CD14-positive monocyte (primary cell): ENCODE measurements at regions not wholly inside any gene's neighbourhood (a gene's known extent, or its start where the extent isn't known, plus 50 kb on each side); places are given as distances from the start of the nearest gene placed in this dataset.

Source experiments
- DNase-seq, 3 donors: peaks; one replicate each; pipeline ENCODE4 v3.0.0-alpha.2; 2011 to 2022
- H2AFZ ChIP-seq: 2 replicates; pipeline ENCODE4 v1.6.0; 2012; ENCODE audit warnings: mild to moderate bottlenecking, low read depth, low read length, inconsistent platforms; ENCODE audit not compliant: insufficient read depth, poor library complexity, severe bottlenecking
- H3K27ac ChIP-seq, 2 donors: 1 replicate in 1 of 2; 2 replicates in 1 of 2; pipeline ENCODE4 v1.5.1; 2012 to 2013; ENCODE audit warnings: low read length in 2 of 2, control low read depth in 1 of 2, inconsistent platforms in 1 of 2, low read depth in 1 of 2, mild to moderate bottlenecking in 1 of 2
- H3K27me3 ChIP-seq, 2 donors: one replicate each; pipeline versions ENCODE4 v1.6.0 to v1.6.1; 2011 to 2013; ENCODE audit warnings: low read length in 2 of 2; ENCODE audit not compliant: control insufficient read depth in 2 of 2, insufficient read depth in 2 of 2
- H3K36me3 ChIP-seq, 2 donors: replicated peaks in 1 of 2; 1 replicate in 1 of 2; 2 replicates in 1 of 2; pipeline versions ENCODE4 v1.5.1 to v1.6.1; 2012 to 2013; ENCODE audit warnings: low read length in 2 of 2, control low read depth in 1 of 2, inconsistent platforms in 1 of 2, mild to moderate bottlenecking in 1 of 2; ENCODE audit not compliant: insufficient read depth in 2 of 2, control insufficient read depth in 1 of 2
- H3K4me1 ChIP-seq, 2 donors: 1 replicate in 1 of 2; 2 replicates in 1 of 2; pipeline versions ENCODE4 v1.5.1 to v1.6.1; 2012 to 2013; ENCODE audit warnings: low read length in 2 of 2, control low read depth in 1 of 2, inconsistent platforms in 1 of 2, mild to moderate bottlenecking in 1 of 2, moderate library complexity in 1 of 2; ENCODE audit not compliant: insufficient read depth in 2 of 2, control insufficient read depth in 1 of 2
- H3K4me2 ChIP-seq: replicated peaks from 2 replicates; pipeline ENCODE3; 2012; ENCODE audit warnings: low read length, moderate library complexity, mild to moderate bottlenecking; ENCODE audit not compliant: poor library complexity, severe bottlenecking; ENCODE audit errors: extremely low read depth
- H3K4me3 ChIP-seq, 3 experiments: fragments of 200-600 bp in 1 of 3; sonication (generic) in 1 of 3; replicated peaks in 1 of 3; 1 replicate in 2 of 3; 2 replicates in 1 of 3; pipeline ENCODE4 v1.5.1; 2011 to 2013; ENCODE audit warnings: low read length in 3 of 3, mild to moderate bottlenecking in 3 of 3, control low read depth in 2 of 3, low read depth in 2 of 3, inconsistent platforms in 1 of 3, moderate library complexity in 1 of 3
- H3K79me2 ChIP-seq: 2 replicates; pipeline ENCODE4 v1.6.0; 2012; ENCODE audit warnings: mild to moderate bottlenecking, control low read depth, inconsistent platforms, low read length, moderate library complexity; ENCODE audit not compliant: insufficient read depth
- H3K9ac ChIP-seq: 2 replicates; pipeline ENCODE4 v1.6.0; 2017; ENCODE audit warnings: low read length, mild to moderate bottlenecking; ENCODE audit not compliant: insufficient read depth, poor library complexity, severe bottlenecking
- H3K9me3 ChIP-seq, 2 donors: replicated peaks in 1 of 2; 1 replicate in 1 of 2; 2 replicates in 1 of 2; pipeline versions ENCODE4 v1.5.1 to v1.6.1; 2012 to 2013; ENCODE audit warnings: low read length in 2 of 2, control low read depth in 1 of 2; ENCODE audit not compliant: control insufficient read depth in 1 of 2, insufficient read depth in 1 of 2
- H4K20me1 ChIP-seq: 2 replicates; pipeline ENCODE4 v1.6.0; 2012; ENCODE audit warnings: mild to moderate bottlenecking, low read length, control low read depth, moderate library complexity; ENCODE audit not compliant: insufficient read depth
- H3K27ac Mint-ChIP-seq, 7 donors: one replicate each; pipeline ENCODE4 v1.8.0; 2020; ENCODE audit warnings: mild to moderate bottlenecking in 7 of 7, mixed read lengths in 7 of 7, moderate library complexity in 6 of 7, inconsistent platforms in 2 of 7
- H3K27me3 Mint-ChIP-seq, 3 donors: one replicate each; pipeline ENCODE4 v1.8.0; 2021 to 2022; ENCODE audit warnings: low read depth in 3 of 3, mild to moderate bottlenecking in 3 of 3, mixed read lengths in 3 of 3, moderate library complexity in 3 of 3, inconsistent platforms in 1 of 3
- H3K36me3 Mint-ChIP-seq, 2 donors: one replicate each; pipeline ENCODE4 v1.8.0; 2020; ENCODE audit warnings: mixed read lengths in 2 of 2, inconsistent platforms in 1 of 2, mild to moderate bottlenecking in 1 of 2
- H3K4me1 Mint-ChIP-seq: one replicate; pipeline ENCODE4 v1.8.0; 2020; ENCODE audit warnings: mild to moderate bottlenecking, mixed read lengths
- H3K4me3 Mint-ChIP-seq, 2 donors: one replicate each; pipeline ENCODE4 v1.8.0; 2020; ENCODE audit warnings: mild to moderate bottlenecking in 2 of 2, mixed read lengths in 2 of 2, moderate library complexity in 1 of 2
- H3K9me3 Mint-ChIP-seq, 7 donors: one replicate each; pipeline ENCODE4 v1.8.0; 2020 to 2022; ENCODE audit warnings: mixed read lengths in 7 of 7, mild to moderate bottlenecking in 6 of 7, moderate library complexity in 6 of 7, inconsistent platforms in 2 of 7
- WGBS: methylation state at CpG from one replicate; pipeline ENCODE4 v1.1.5; 2013; ENCODE audit warnings: missing lambda C conversion rate; ENCODE audit not compliant: insufficient coverage; 5-methylcytosine and 5-hydroxymethylcytosine counted together
- intact Hi-C, 2 donors: fragments of 100-400 bp; cut with micrococcal nuclease; formaldehyde crosslinking; loops; one replicate each; pipeline versions ENCODE4 v1.15.0 to v1.15.1; 2023
- TF ChIP-seq, protein P1 (sequence below): fragments of 200-600 bp; IDR thresholded peaks from one replicate; pipeline ENCODE4 v1.8.0; 2022; ENCODE audit warnings: antibody characterized with exemption, mild to moderate bottlenecking

DNA sequence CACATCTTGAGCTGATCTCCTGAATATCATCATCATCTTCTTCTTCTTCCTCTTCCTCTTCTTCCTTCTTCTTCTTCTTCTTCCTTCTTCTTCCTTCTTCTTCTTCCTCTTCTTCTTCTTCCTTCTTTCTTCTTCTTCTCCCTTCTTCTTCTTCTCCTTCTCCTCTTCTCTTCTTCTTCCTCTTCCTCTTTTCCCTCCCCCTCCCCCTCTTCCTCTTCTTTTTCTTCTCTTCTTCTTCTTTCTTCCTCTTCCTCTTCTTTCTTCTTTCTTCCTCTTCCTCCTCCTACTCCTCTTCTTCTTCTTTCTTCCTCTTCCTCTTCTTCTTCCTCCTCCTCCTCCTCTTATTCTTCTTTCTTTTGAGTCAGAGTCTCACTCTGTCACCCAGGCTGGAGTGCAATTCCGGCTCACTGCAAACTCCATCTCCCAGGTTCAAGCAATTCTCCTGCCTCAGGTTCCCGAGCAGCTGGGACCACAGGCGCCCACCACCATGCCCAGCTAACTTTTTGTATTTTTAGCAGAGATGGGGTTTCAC is 197.9 kb upstream of the NANOGP8 start:
- Histone ChIP-seq H3K27me3 (no peaks in the 10 kb centered on the region), H3K79me2 (no peaks in the 10 kb centered on the region), H3K9me3 (peaks cover 20 to 23% of the 10 kb centered on the region in 2 donors), H4K20me1 (no peaks in the 10 kb centered on the region), H3K36me3 (no peaks in the 10 kb centered on the region), H3K27ac (no peak overlapping the region), H3K9ac (no peak overlapping the region), H3K4me3 (no peak overlapping the region), H3K4me2 (no peak overlapping the region), H2AFZ (no peak overlapping the region), H3K4me1 (no peaks in the 10 kb centered on the region)
- no peak for DNase-seq
- Mint-ChIP-seq H3K4me3 (no peak overlapping the region), H3K27me3 (peaks cover 0 to 2% (median 0%) of the 10 kb centered on the region in 3 donors), H3K27ac (peak overlapping the region in 4 of 7 donors; percentile 13 to 30 (median 17)), H3K4me1 (no peaks in the 10 kb centered on the region), H3K36me3 (no peaks in the 10 kb centered on the region), H3K9me3 (peaks cover 13 to 24% (median 19%) of the 10 kb centered on the region in 7 donors)
- WGBS, result no CpG with 5 or more reads among the region's 3 CpGs
- intact Hi-C loops, result no loop called here
- TF ChIP-seq, protein P1, sequence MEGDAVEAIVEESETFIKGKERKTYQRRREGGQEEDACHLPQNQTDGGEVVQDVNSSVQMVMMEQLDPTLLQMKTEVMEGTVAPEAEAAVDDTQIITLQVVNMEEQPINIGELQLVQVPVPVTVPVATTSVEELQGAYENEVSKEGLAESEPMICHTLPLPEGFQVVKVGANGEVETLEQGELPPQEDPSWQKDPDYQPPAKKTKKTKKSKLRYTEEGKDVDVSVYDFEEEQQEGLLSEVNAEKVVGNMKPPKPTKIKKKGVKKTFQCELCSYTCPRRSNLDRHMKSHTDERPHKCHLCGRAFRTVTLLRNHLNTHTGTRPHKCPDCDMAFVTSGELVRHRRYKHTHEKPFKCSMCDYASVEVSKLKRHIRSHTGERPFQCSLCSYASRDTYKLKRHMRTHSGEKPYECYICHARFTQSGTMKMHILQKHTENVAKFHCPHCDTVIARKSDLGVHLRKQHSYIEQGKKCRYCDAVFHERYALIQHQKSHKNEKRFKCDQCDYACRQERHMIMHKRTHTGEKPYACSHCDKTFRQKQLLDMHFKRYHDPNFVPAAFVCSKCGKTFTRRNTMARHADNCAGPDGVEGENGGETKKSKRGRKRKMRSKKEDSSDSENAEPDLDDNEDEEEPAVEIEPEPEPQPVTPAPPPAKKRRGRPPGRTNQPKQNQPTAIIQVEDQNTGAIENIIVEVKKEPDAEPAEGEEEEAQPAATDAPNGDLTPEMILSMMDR, result no peak

- Mint-ChIP-seq H3K27ac (no peak overlapping the region), H3K36me3 (no peaks in the 10 kb centered on the region), H3K4me1 (no peaks in the 10 kb centered on the region), H3K27me3 (no peaks in the 10 kb centered on the region), H3K9me3 (peaks cover 22 to 35% (median 31%) of the 10 kb centered on the region in 7 donors), H3K4me3 (no peak overlapping the region)
- Histone ChIP-seq H4K20me1 (no peaks in the 10 kb centered on the region), H3K4me1 (no peaks in the 10 kb centered on the region), H3K27ac (no peak overlapping the region), H3K27me3 (no peaks in the 10 kb centered on the region), H3K36me3 (no peaks in the 10 kb centered on the region), H3K9me3 (peaks cover 25 to 31% of the 10 kb centered on the region in 2 donors), H2AFZ (no peak overlapping the region), H3K9ac (no peak overlapping the region), H3K4me3 (no peak overlapping the region), H3K4me2 (no peak overlapping the region), H3K79me2 (no peaks in the 10 kb centered on the region)
- no CpG with 5 or more reads among the region's 1 CpG for WGBS
- intact Hi-C loops, result no loop called here
- TF ChIP-seq, protein P1, result no peak
- DNase-seq, result no peak
These were observed 196.4 kb upstream of the NANOGP8 start for GRCh38 chr15:35281515-35281914.
